ENCODE measurements at regions not wholly inside any gene's neighbourhood (a gene's known extent, or its start where the extent isn't known, plus 50 kb on each side); places are given as distances from the start of the nearest gene placed in this dataset.

DNA sequence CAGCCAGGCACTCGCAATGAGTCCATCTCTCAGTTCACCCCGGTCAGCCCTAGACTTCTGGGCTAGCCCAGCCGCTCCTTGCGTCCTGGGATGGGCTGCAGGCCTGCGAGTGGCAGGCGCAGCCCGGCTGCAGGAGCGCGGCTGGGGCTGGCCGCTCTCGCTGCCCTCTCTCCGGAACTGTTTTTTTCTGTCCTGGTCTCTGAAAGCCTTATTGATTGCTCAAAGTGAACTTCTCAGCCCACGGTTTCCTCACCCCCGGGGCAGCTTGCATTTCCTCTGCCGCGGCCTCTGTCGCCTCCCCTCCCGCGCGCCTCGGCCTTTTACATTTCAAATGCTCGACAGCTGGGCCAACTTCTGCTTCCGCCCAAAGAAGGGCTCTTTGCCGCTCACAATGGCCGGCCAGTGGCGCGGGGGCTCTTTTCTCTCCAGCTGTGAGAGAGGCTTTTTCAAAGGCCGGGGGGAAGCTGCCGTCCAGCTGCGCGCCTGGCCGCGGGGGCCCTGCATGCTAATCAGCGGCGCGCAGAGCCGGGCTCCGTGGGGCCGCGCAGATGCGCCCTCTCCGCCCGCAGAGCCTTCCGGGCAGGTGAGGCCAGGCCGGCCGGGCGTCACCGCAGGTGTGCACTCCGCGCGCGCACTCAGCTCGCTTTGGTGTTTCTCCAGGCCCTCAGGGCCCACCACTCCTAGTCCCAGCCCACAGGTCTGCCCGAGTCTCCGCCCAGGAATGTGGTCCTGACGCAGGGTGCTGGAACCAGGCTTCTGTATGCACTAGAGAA, 513.8 kb downstream of the RNF144A start:
- Histone ChIP-seq H3K27ac (no peak overlapping the region), H3K27me3 (ENCODE audit: insufficient read depth, low read depth) (no peaks in the 10 kb centered on the region), H3K79me2 (ENCODE audit: insufficient read depth, low read depth) (no peaks in the 10 kb centered on the region), H3K4me1 (ENCODE audit: low read depth, poor library complexity, severe bottlenecking) (no peaks in the 10 kb centered on the region), H3K9ac (no peak overlapping the region), H3K4me3 (IDR thresholded peaks at IDR 0.05; ENCODE audit: insufficient read depth, low read depth, low read length) (no peak overlapping the region), H3K36me3 (ENCODE audit: insufficient read depth) (no peaks in the 10 kb centered on the region), H3K4me2 (no peak overlapping the region), H2AFZ (ENCODE audit: low read depth) (no peak overlapping the region), H4K20me1 (ENCODE audit: insufficient read depth) (no peaks in the 10 kb centered on the region)
- TF ChIP-seq, protein P1, sequence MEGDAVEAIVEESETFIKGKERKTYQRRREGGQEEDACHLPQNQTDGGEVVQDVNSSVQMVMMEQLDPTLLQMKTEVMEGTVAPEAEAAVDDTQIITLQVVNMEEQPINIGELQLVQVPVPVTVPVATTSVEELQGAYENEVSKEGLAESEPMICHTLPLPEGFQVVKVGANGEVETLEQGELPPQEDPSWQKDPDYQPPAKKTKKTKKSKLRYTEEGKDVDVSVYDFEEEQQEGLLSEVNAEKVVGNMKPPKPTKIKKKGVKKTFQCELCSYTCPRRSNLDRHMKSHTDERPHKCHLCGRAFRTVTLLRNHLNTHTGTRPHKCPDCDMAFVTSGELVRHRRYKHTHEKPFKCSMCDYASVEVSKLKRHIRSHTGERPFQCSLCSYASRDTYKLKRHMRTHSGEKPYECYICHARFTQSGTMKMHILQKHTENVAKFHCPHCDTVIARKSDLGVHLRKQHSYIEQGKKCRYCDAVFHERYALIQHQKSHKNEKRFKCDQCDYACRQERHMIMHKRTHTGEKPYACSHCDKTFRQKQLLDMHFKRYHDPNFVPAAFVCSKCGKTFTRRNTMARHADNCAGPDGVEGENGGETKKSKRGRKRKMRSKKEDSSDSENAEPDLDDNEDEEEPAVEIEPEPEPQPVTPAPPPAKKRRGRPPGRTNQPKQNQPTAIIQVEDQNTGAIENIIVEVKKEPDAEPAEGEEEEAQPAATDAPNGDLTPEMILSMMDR (conservative IDR thresholded peaks at IDR 0.05; ENCODE audit: low read depth, low read length): no peak

DNA sequence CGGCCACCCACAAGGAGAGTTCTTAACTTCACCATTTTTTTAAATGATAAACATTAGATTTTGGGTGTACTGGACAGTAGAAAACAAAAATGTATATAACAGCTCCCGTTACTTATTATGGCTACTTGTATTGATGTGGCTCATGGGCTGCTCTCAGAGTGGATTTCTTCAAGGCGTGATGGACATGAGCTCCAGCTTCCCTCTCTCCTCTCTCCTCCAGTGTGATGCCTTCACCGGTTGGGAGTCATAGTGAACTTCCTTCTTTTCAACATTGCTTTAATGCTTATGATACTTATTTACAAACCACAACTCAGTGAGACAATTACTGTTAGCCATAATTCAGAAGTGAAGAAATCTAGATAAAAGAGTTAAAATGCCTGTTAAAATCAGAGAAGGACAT, 515.2 kb downstream of the RNF144A start:
- H4K20me1 ChIP-seq (ENCODE audit: insufficient read depth): no peaks in the 10 kb centered on the region
- no peaks in the 10 kb centered on the region for H3K36me3 ChIP-seq (ENCODE audit: insufficient read depth)
- no peak overlapping the region for H3K4me3 ChIP-seq (IDR thresholded peaks at IDR 0.05; ENCODE audit: insufficient read depth, low read depth, low read length)
- TF ChIP-seq, protein P1 (conservative IDR thresholded peaks at IDR 0.05; ENCODE audit: low read depth, low read length): no peak
- H3K27me3 ChIP-seq (ENCODE audit: insufficient read depth, low read depth): no peaks in the 10 kb centered on the region
- H3K4me1 ChIP-seq (ENCODE audit: low read depth, poor library complexity, severe bottlenecking): peaks cover 13% of the 10 kb centered on the region
- H2AFZ ChIP-seq (ENCODE audit: low read depth): no peak overlapping the region
- no peak overlapping the region for H3K27ac ChIP-seq
- no peaks in the 10 kb centered on the region for H3K79me2 ChIP-seq (ENCODE audit: insufficient read depth, low read depth)
- H3K4me2 ChIP-seq: no peak overlapping the region
- no peak overlapping the region for H3K9ac ChIP-seq

DNA sequence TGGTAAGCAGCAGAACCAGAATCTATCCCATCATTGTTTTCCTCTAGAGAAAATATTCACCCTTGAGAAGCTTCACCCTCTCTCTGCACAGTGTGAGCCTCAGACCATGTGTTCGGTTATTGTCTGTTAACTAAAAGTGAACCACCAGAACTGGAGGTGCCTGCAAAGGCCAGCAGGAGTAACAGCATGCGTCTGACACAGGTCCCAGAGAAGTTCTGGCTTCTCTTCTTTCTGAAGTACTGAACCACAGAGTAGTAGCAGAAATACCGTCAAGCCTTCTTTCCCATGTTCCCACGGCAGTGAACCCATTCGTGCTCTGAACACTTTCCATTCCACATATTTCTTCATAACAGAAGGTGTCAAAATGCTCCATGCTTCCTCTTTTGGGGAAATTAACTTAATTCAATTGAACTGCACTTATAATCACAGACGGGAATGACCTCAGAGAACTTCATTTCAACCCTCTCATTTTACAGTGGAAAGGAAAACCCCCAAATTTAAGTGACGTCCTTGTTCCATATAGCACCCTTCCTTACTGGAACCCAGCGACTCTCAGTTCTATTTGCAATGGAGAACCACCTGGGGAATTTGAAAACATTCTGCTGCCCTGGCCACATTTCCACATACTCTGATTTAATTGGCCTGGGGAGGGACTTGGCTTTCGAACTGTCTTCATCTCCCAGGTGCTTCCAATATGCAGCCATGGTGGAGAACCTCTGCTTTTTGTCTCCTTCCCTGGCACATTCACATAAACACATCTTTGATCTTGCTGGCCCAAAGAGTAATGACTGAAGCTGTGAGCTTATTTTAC, 519.1 kb downstream of the RNF144A start:
- H3K9ac ChIP-seq: no peak overlapping the region
- no peak overlapping the region for H2AFZ ChIP-seq (ENCODE audit: low read depth)
- no peaks in the 10 kb centered on the region for H4K20me1 ChIP-seq (ENCODE audit: insufficient read depth)
- H3K79me2 ChIP-seq (ENCODE audit: insufficient read depth, low read depth): no peaks in the 10 kb centered on the region
- no peak overlapping the region for H3K4me3 ChIP-seq (IDR thresholded peaks at IDR 0.05; ENCODE audit: insufficient read depth, low read depth, low read length)
- TF ChIP-seq, protein P1 (conservative IDR thresholded peaks at IDR 0.05; ENCODE audit: low read depth, low read length): no peak
- H3K4me2 ChIP-seq: no peak overlapping the region
- H3K36me3 ChIP-seq (ENCODE audit: insufficient read depth): no peaks in the 10 kb centered on the region
- H3K27ac ChIP-seq: no peak overlapping the region
- H3K4me1 ChIP-seq (ENCODE audit: low read depth, poor library complexity, severe bottlenecking): peaks cover 32% of the 10 kb centered on the region
- no peaks in the 10 kb centered on the region for H3K27me3 ChIP-seq (ENCODE audit: insufficient read depth, low read depth)

DNA sequence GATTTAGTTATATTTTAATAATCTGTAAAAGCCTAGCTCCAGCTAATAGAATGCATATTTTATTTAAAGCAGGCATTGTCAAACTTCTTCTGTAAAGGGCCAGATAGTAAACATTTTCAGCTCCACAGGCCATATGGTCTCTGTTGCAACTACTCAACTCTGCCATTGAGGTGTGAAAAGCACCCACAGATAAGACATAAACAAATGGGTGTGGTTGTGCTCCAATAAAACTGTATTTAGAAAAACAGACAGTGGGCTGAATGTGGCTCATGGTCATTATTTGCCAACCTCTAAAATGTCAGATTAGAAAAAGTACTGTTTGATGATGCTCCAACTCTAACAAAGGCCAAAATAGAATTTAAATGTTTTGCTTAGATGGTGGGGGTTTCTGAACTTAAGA, 519.9 kb downstream of the RNF144A start:
- Histone ChIP-seq H3K4me3 (IDR thresholded peaks at IDR 0.05; ENCODE audit: insufficient read depth, low read depth, low read length) (no peak overlapping the region), H3K9ac (no peak overlapping the region), H3K79me2 (ENCODE audit: insufficient read depth, low read depth) (no peaks in the 10 kb centered on the region), H3K4me2 (peak overlapping the region; percentile 73), H3K27ac (no peak overlapping the region; the same call in 1 of the 2 replicates), H2AFZ (ENCODE audit: low read depth) (no peak overlapping the region), H3K36me3 (ENCODE audit: insufficient read depth) (no peaks in the 10 kb centered on the region), H3K4me1 (ENCODE audit: low read depth, poor library complexity, severe bottlenecking) (peaks cover 32% of the 10 kb centered on the region), H4K20me1 (ENCODE audit: insufficient read depth) (no peaks in the 10 kb centered on the region), H3K27me3 (ENCODE audit: insufficient read depth, low read depth) (no peaks in the 10 kb centered on the region)
- TF ChIP-seq, protein P1 (conservative IDR thresholded peaks at IDR 0.05; ENCODE audit: low read depth, low read length): no peak

All from KMS-11 (cell line).